ENCODE measurements at regions not wholly inside any gene's neighbourhood (a gene's known extent, or its start where the extent isn't known, plus 50 kb on each side); places are given as distances from the start of the nearest gene placed in this dataset.

- no peak for DNase-seq (ENCODE audit: low read depth)
Measured at GRCh38 chr15:79373113-79373512, 59.0 kb upstream of the MINAR1 start.

DNA sequence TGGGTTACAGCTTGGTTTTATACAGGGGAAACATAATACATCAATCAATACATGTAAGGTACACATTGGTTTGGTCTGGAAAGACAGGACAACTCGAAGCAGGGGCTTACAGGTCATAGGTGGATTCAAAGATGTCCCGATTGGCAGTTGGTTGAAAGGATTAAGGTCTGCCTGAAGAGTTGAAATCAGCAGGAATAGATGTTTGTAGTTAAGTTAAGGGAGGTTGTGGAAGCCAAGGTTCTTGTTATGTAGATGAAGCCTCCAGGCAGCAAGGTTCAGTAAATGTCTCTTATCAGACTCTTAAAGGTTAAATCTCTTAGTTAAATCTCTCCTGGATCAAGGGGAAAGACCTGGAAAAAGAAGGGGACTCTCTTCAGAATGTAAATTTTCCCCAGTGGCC lies 58.4 kb upstream of the MINAR1 start:
- no peak for DNase-seq (ENCODE audit: low read depth)

DNA sequence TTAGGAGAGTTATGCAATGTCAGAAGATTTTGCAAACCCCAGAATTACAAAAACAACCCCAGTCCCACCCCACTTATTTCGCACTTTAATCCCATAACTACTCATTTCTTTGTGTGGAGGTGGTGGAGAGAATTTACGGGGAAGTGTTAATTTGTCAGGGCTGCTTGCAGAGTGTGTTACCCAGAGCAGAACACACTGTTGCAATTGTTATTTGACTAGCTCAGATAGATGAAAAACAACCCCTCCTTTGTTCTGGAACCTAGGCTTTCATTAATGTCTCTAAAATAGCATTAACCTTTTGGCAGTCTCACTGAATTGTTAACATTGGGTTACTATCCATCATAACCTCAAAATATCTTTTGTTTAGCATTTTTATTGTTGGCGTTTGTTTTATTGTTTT lies 55.8 kb upstream of the MINAR1 start:
- DNase-seq (ENCODE audit: low read depth) = no peak

DNA sequence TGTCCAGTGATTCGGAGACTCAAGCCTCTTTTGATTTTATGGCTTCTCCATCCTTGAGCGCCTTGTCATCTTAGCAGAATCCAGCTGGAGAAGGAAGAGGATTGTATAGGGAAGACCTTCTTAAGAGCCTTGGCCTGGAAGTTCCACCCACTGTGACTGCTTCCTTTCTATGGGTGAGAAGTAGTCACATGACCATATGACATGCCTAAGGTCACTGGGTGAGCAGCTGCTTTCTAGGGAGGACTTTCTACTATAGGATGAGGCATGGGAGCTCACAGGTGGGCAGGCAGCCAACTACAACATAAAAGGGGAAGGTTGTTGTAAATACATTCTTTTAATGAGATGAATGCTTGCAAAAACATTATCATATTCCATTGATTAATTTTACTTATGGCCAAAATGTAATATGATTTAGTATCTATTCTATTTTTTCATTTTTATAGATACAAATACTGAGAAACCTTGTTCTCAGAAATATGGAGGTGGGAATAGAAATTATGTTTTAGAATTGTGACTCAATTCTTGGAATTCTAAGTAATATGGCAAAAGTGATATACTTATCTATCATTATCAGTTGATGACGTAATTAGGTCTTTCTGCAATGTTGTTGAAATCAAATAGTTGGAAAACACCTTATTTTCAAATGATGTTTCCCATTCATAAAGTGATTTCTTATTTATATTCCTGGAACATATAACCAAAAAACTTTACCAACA lies 53.6 kb upstream of the MINAR1 start:
- no peak for DNase-seq (ENCODE audit: low read depth)

- DNase-seq (ENCODE audit: low read depth) = peak; percentile 68
Measured at GRCh38 chr15:79380755-79381497, 51.2 kb upstream of the MINAR1 start.

- DNase-seq (ENCODE audit: low read depth) = no peak
Measured at GRCh38 chr15:79381593-79381992, 50.5 kb upstream of the MINAR1 start.
